ENCODE measurements at regions not wholly inside any gene's neighbourhood (a gene's known extent, or its start where the extent isn't known, plus 50 kb on each side); places are given as distances from the start of the nearest gene placed in this dataset.

GRCh38 chr11:92812841-92813240 lies 156.6 kb upstream of the MTNR1B start:
- CTCF ChIA-PET (ENCODE audit: low intra/inter-chr PET ratio, low total read pairs), result no interaction called here
- ATAC-seq (no peak), DNase-seq (ENCODE audit: low spot score) (no peak), FAIRE-seq (no peak)
- intact Hi-C loops (cut with micrococcal nuclease; ENCODE audit: unreplicated experiment), result no loop called here
- no TSS peak for BruUV-seq (replicated peaks)
- Histone ChIP-seq H3K4me3 (replicated peaks in 1 of 3; ENCODE audit: insufficient read depth in 1 of 3, low read depth in 2 of 3, low read length in 3 of 3) (no peak overlapping the region), H3K79me2 (ENCODE audit: insufficient read depth, low read length) (no peaks in the 10 kb centered on the region), H4K20me1 (ENCODE audit: insufficient read depth, low read length) (no peaks in the 10 kb centered on the region), H3K9me3 (ENCODE audit: low read length) (no peaks in the 10 kb centered on the region), H3K27ac (ENCODE audit: extremely low read length, insufficient read depth, low read length) (no peak overlapping the region), H2AFZ (ENCODE audit: low read length) (no peak overlapping the region), H3K4me1 (ENCODE audit: insufficient read depth, low read length) (no peaks in the 10 kb centered on the region), H3K4me2 (ENCODE audit: low read depth, low read length) (no peak overlapping the region), H3K9ac (ENCODE audit: insufficient read depth, low read depth, low read length) (no peak overlapping the region), H3K36me3 (replicated peaks in 1 of 2; ENCODE audit: control insufficient read depth in 1 of 2, insufficient read depth in 2 of 2, low read length in 2 of 2) (no peaks in the 10 kb centered on the region), H3K27me3 (ENCODE audit: control insufficient read depth in 1 of 2, insufficient read depth in 2 of 2, low read length in 2 of 2) (no peaks in the 10 kb centered on the region)
- POLR2A ChIA-PET, result no interaction called here
- TF ChIP-seq DNMT3B (CRISPR knock-in tag; conservative IDR thresholded peaks at IDR 0.05) (no peak), SP4 (CRISPR knock-in tag; IDR thresholded peaks at IDR 0.05) (no peak), ATF7-NPFF (CRISPR knock-in tag; IDR thresholded peaks at IDR 0.05; ENCODE audit: low read depth) (no peak), HOXA3 (CRISPR knock-in tag; IDR thresholded peaks at IDR 0.05) (no peak), NPAS2 (CRISPR knock-in tag; IDR thresholded peaks at IDR 0.05; ENCODE audit: borderline replicate concordance) (no peak)
- TF ChIP-seq, protein P1, sequence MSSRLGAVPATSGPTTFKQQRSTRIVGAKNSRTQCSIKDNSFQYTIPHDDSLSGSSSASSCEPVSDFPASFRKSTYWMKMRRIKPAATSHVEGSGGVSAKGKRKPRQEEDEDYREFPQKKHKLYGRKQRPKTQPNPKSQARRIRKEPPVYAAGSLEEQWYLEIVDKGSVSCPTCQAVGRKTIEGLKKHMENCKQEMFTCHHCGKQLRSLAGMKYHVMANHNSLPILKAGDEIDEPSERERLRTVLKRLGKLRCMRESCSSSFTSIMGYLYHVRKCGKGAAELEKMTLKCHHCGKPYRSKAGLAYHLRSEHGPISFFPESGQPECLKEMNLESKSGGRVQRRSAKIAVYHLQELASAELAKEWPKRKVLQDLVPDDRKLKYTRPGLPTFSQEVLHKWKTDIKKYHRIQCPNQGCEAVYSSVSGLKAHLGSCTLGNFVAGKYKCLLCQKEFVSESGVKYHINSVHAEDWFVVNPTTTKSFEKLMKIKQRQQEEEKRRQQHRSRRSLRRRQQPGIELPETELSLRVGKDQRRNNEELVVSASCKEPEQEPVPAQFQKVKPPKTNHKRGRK (CRISPR knock-in tag; IDR thresholded peaks at IDR 0.05), result no peak
- TF ChIP-seq, protein P2, sequence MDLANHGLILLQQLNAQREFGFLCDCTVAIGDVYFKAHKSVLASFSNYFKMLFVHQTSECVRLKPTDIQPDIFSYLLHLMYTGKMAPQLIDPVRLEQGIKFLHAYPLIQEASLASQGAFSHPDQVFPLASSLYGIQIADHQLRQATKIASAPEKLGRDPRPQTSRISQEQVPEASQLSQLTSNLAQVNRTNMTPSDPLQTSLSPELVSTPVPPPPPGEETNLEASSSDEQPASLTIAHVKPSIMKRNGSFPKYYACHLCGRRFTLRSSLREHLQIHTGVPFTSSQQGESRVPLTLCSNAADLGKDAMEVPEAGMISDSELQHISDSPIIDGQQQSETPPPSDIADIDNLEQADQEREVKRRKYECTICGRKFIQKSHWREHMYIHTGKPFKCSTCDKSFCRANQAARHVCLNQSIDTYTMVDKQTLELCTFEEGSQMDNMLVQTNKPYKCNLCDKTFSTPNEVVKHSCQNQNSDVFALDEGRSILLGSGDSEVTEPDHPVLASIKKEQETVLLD (CRISPR knock-in tag; IDR thresholded peaks at IDR 0.05; ENCODE audit: low read depth), result no peak
- in situ Hi-C loops (cut with HindIII; ENCODE audit: extremely low pct_ligation_motif_present, low pct_unique_long_range_greater_than_20kb), result no loop called here
- 21% methylated on average over 5 of the region's 5 CpGs for WGBS (ENCODE audit: low lambda C conversion rate)
